SK-N-SH treated with all-trans-retinoic acid at 6 μM for 48 hours (cell line): ENCODE measurements at regions not wholly inside any gene's neighbourhood (a gene's known extent, or its start where the extent isn't known, plus 50 kb on each side); places are given as distances from the start of the nearest gene placed in this dataset.

ENCODE experiments used
- BACH2 ChIP-seq: fragments of 250-450 bp; sonication (Bioruptor Pico); IDR thresholded peaks from 2 replicates; pipeline ENCODE4 v1.9.0; 2021; ENCODE audit warnings: mild to moderate bottlenecking, borderline replicate concordance
- GLIS3 ChIP-seq: fragments of 250-450 bp; sonication (Bioruptor Pico); IDR thresholded peaks from 2 replicates; pipeline ENCODE4 v1.5.0; 2020; ENCODE audit warnings: mild to moderate bottlenecking, moderate library complexity
- ISL1 ChIP-seq: fragments of 250-450 bp; sonication (Bioruptor Pico); IDR thresholded peaks from 2 replicates; pipeline ENCODE4 v2.1.2; 2022; ENCODE audit warnings: mild to moderate bottlenecking, moderate library complexity
- RARB ChIP-seq: fragments of 250-450 bp; sonication (Bioruptor Pico); IDR thresholded peaks from 2 replicates; pipeline ENCODE4 v1.8.0; 2021; ENCODE audit warnings: mild to moderate bottlenecking, moderate library complexity
- TCF4 ChIP-seq: fragments of 250-450 bp; sonication (Bioruptor Pico); IDR thresholded peaks from 2 replicates; pipeline ENCODE4 v1.8.0; 2021; ENCODE audit warnings: mild to moderate bottlenecking, moderate library complexity, borderline replicate concordance
- ZC3H10 ChIP-seq: fragments of 250-450 bp; sonication (Bioruptor Pico); IDR thresholded peaks from 2 replicates; pipeline ENCODE4 v1.5.1; 2021; ENCODE audit warnings: mild to moderate bottlenecking, moderate library complexity
- ZFP3 ChIP-seq: fragments of 250-450 bp; sonication (Bioruptor Pico); IDR thresholded peaks from 2 replicates; pipeline ENCODE4 v1.5.0; 2020; ENCODE audit warnings: mild to moderate bottlenecking, moderate library complexity
- ZFP30 ChIP-seq: fragments of 450-650 bp; formaldehyde crosslinking; IDR thresholded peaks from 2 replicates; pipeline ENCODE4 v1.5.0; 2022; ENCODE audit warnings: mild to moderate bottlenecking, moderate library complexity
- ZNF8 ChIP-seq: fragments of 450-650 bp; formaldehyde crosslinking; IDR thresholded peaks from 2 replicates; pipeline ENCODE4 v1.5.0; 2020; ENCODE audit warnings: mild to moderate bottlenecking, moderate library complexity
- TF ChIP-seq, protein P1 (sequence below): fragments of 250-450 bp; sonication (Bioruptor Pico); IDR thresholded peaks from 2 replicates; pipeline ENCODE4 v1.5.1; 2021; ENCODE audit warnings: mild to moderate bottlenecking, moderate library complexity
- TF ChIP-seq, protein P2 (sequence below): fragments of 250-450 bp; sonication (Bioruptor Pico); IDR thresholded peaks from 2 replicates; pipeline ENCODE4 v1.8.0; 2021; ENCODE audit warnings: low read depth, mild to moderate bottlenecking, moderate library complexity, borderline replicate concordance

- TF ChIP-seq GLIS3 (CRISPR knock-in tag) (no peak), ZC3H10 (CRISPR knock-in tag) (no peak), BACH2 (CRISPR knock-in tag) (no peak), ZFP3 (CRISPR knock-in tag) (no peak), TCF4 (CRISPR knock-in tag) (no peak), RARB (CRISPR knock-in tag) (no peak), ISL1 (CRISPR knock-in tag) (no peak), ZFP30 (no peak), ZNF8 (CRISPR knock-in tag) (no peak)
- TF ChIP-seq, protein P1, sequence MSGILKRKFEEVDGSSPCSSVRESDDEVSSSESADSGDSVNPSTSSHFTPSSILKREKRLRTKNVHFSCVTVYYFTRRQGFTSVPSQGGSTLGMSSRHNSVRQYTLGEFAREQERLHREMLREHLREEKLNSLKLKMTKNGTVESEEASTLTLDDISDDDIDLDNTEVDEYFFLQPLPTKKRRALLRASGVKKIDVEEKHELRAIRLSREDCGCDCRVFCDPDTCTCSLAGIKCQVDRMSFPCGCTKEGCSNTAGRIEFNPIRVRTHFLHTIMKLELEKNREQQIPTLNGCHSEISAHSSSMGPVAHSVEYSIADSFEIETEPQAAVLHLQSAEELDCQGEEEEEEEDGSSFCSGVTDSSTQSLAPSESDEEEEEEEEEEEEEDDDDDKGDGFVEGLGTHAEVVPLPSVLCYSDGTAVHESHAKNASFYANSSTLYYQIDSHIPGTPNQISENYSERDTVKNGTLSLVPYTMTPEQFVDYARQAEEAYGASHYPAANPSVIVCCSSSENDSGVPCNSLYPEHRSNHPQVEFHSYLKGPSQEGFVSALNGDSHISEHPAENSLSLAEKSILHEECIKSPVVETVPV (CRISPR knock-in tag), result no peak
- TF ChIP-seq, protein P2, sequence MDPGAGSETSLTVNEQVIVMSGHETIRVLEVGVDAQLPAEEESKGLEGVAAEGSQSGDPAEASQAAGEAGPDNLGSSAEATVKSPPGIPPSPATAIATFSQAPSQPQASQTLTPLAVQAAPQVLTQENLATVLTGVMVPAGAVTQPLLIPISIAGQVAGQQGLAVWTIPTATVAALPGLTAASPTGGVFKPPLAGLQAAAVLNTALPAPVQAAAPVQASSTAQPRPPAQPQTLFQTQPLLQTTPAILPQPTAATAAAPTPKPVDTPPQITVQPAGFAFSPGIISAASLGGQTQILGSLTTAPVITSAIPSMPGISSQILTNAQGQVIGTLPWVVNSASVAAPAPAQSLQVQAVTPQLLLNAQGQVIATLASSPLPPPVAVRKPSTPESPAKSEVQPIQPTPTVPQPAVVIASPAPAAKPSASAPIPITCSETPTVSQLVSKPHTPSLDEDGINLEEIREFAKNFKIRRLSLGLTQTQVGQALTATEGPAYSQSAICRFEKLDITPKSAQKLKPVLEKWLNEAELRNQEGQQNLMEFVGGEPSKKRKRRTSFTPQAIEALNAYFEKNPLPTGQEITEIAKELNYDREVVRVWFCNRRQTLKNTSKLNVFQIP (CRISPR knock-in tag), result no peak
These were observed 298.0 kb upstream of the PMFBP1 start for GRCh38 chr16:72469932-72470331.
